ENCODE measurements at regions not wholly inside any gene's neighbourhood (a gene's known extent, or its start where the extent isn't known, plus 50 kb on each side); places are given as distances from the start of the nearest gene placed in this dataset.
"Not testable (repeated sequence)": the region's sequence is repeated elsewhere in the genome, so short reads cannot be mapped to it uniquely, and the experiment has no call there.

- DNase-seq: peak in 6 of 10 donors; percentile 42 to 92 (median 64)
- intact Hi-C loops (cut with DNase I): no loop called here
Measured at GRCh38 chr7:142482891-142483658, 225.2 kb upstream of the PRSS58 start.

GRCh38 chr7:142481548-142481947 lies 223.7 kb upstream of the PRSS58 start:
- DNase-seq: no peak

GRCh38 chr7:142478479-142479220 lies 220.8 kb upstream of the PRSS58 start:
- intact Hi-C loops (cut with DNase I): no loop called here
- DNase-seq: peak in 2 of 10 donors; percentile 54 to 84

More at GRCh38 chr7:142481548-142481947, 223.7 kb upstream of the PRSS58 start:
- intact Hi-C loops (cut with DNase I): no loop called here

- DNase-seq; intact Hi-C loops (cut with DNase I): not testable (repeated sequence)
Measured at GRCh38 chr7:142477801-142478200, 219.9 kb upstream of the PRSS58 start.

GRCh38 chr7:142477079-142477651 lies 219.3 kb upstream of the PRSS58 start:
- no peak for DNase-seq
- intact Hi-C loops (cut with DNase I): no loop called here

- intact Hi-C loops (cut with DNase I): no loop called here
- DNase-seq: no peak
Measured at GRCh38 chr7:142476077-142476476, 218.2 kb upstream of the PRSS58 start.

- DNase-seq: no peak
- intact Hi-C loops (cut with DNase I): no loop called here
Measured at GRCh38 chr7:142471820-142472219, 214.0 kb upstream of the PRSS58 start.

- no peak for DNase-seq
- intact Hi-C loops (cut with DNase I): no loop called here
Measured at GRCh38 chr7:142470544-142470830, 212.6 kb upstream of the PRSS58 start.

- no peak for DNase-seq
- intact Hi-C loops (cut with DNase I): no loop called here
Measured at GRCh38 chr7:142469696-142470543, 212.1 kb upstream of the PRSS58 start.

GRCh38 chr7:142468871-142469665 lies 211.2 kb upstream of the PRSS58 start:
- DNase-seq: no peak
- intact Hi-C loops (cut with DNase I): no loop called here

GRCh38 chr7:142467056-142467655 lies 209.3 kb upstream of the PRSS58 start:
- intact Hi-C loops (cut with DNase I); DNase-seq: not testable (repeated sequence)

- intact Hi-C loops (cut with DNase I): no loop called here
Measured at GRCh38 chr7:142463401-142463850, 205.6 kb upstream of the PRSS58 start.

GRCh38 chr7:142461437-142461836 lies 203.6 kb upstream of the PRSS58 start:
- no peak for DNase-seq
- intact Hi-C loops (cut with DNase I): no loop called here

More at GRCh38 chr7:142463401-142463850, 205.6 kb upstream of the PRSS58 start:
- peak in 1 of 10 donors; percentile 62 for DNase-seq

GRCh38 chr7:142460402-142461117 lies 202.7 kb upstream of the PRSS58 start:
- DNase-seq: no peak
- intact Hi-C loops (cut with DNase I): no loop called here

- DNase-seq: peak in 3 of 10 donors; percentile 16 to 42 (median 24)
- intact Hi-C loops (cut with DNase I): no loop called here
Measured at GRCh38 chr7:142459551-142459963, 201.7 kb upstream of the PRSS58 start.

- intact Hi-C loops (cut with DNase I): no loop called here
- DNase-seq: no peak
Measured at GRCh38 chr7:142457146-142457703, 199.4 kb upstream of the PRSS58 start.

GRCh38 chr7:142455392-142455791 lies 197.5 kb upstream of the PRSS58 start:
- no peak for DNase-seq
- intact Hi-C loops (cut with DNase I): no loop called here

- DNase-seq: no peak
- intact Hi-C loops (cut with DNase I): no loop called here
Measured at GRCh38 chr7:142454862-142455261, 197.0 kb upstream of the PRSS58 start.
